Panc1 (cell line): ENCODE measurements at regions not wholly inside any gene's neighbourhood (a gene's known extent, or its start where the extent isn't known, plus 50 kb on each side); places are given as distances from the start of the nearest gene placed in this dataset.

Source experiments
- ATAC-seq: fragments of 200-7000 bp; cut with Tn5 transposase; 2 replicates; pipeline ENCODE4 v1.9.1; 2020; ENCODE audit warnings: mild to moderate bottlenecking, moderate library complexity
- BruUV-seq: library from RNA; stranded (reverse); fragments of 400-500 nt; replicated peaks from 2 replicates; lab custom pipeline; 2021; lab: Mats Ljungman, UMichigan
- CTCF ChIA-PET: fragments of 300-600 bp; sonication (Branson Sonifier 250); formaldehyde crosslinking; loops from one replicate; lab custom pipeline; 2022; ENCODE audit warnings: antibody characterized with exemption; lab: Charles Lee
- POLR2A ChIA-PET: fragments of 300-600 bp; sonication (Branson Sonifier 250); formaldehyde crosslinking; loops from one replicate; lab custom pipeline; 2022; ENCODE audit warnings: antibody characterized with exemption; lab: Charles Lee
- DNase-seq: peaks from one replicate; pipeline ENCODE4 v3.0.0-alpha.2; 2010; ENCODE audit warnings: low read depth, low spot score
- H3K27ac ChIP-seq: 2 replicates; pipeline ENCODE4 v1.5.1; 2011; ENCODE audit warnings: mild to moderate bottlenecking, low read length, inconsistent platforms
- H3K27me3 ChIP-seq: fragments of 200-500 bp; sonication (Bioruptor generic); 2 replicates; pipeline ENCODE4 v1.6.0; 2014; ENCODE audit warnings: low read length, inconsistent platforms; ENCODE audit not compliant: control insufficient read depth, insufficient read depth
- H3K36me3 ChIP-seq: fragments of 200-500 bp; sonication (Bioruptor generic); 2 replicates; pipeline ENCODE4 v1.5.1; 2014; ENCODE audit warnings: inconsistent platforms, mild to moderate bottlenecking, low read length, moderate library complexity; ENCODE audit not compliant: control insufficient read depth, insufficient read depth
- H3K4me1 ChIP-seq: 2 replicates; pipeline ENCODE4 v1.5.1; 2011; ENCODE audit warnings: inconsistent platforms, mild to moderate bottlenecking, low read length, moderate library complexity; ENCODE audit not compliant: control insufficient read depth, insufficient read depth
- H3K4me3 ChIP-seq, 2 experiments: 2 replicates each; pipeline ENCODE4 v1.5.1; 2011 to 2012; ENCODE audit warnings: low read depth in 2 of 2, low read length in 2 of 2, mild to moderate bottlenecking in 2 of 2, inconsistent platforms in 1 of 2, moderate library complexity in 1 of 2
- H3K9me3 ChIP-seq: fragments of 200-500 bp; sonication (Bioruptor generic); 2 replicates; pipeline ENCODE4 v1.5.1; 2014; ENCODE audit warnings: low read depth, mild to moderate bottlenecking, inconsistent platforms, low read length, moderate library complexity; ENCODE audit not compliant: control insufficient read depth, insufficient read depth
- POLR2AphosphoS5 ChIP-seq: IDR thresholded peaks from 2 replicates; pipeline ENCODE4 v1.6.1; 2012; ENCODE audit warnings: mild to moderate bottlenecking, low read depth, low read length, moderate library complexity
- REST ChIP-seq, 2 experiments: IDR thresholded peaks; 2 replicates each; pipeline ENCODE4 v1.6.1; 2011 to 2012; ENCODE audit warnings: low read depth in 2 of 2, control low read depth in 1 of 2, low read length in 1 of 2, mild to moderate bottlenecking in 1 of 2, moderate library complexity in 1 of 2; ENCODE audit not compliant: insufficient read depth in 1 of 2
- SIN3A ChIP-seq: IDR thresholded peaks from 2 replicates; pipeline ENCODE4 v1.6.1; 2012; ENCODE audit warnings: low read depth, mild to moderate bottlenecking, low read length, moderate library complexity, borderline replicate concordance; ENCODE audit not compliant: insufficient read depth
- TCF7L2 ChIP-seq: IDR thresholded peaks from 2 replicates; pipeline ENCODE4 v1.6.1; 2011; ENCODE audit warnings: mild to moderate bottlenecking, low read depth, low read length, inconsistent platforms
- in situ Hi-C: cut with HindIII; loops from 2 replicates; pipeline ENCODE4 v1.10.0; 2016; ENCODE audit warnings: low sequenced_read_pairs, low pct_unique_long_range_greater_than_20kb
- intact Hi-C: fragments of 100-400 bp; cut with micrococcal nuclease; formaldehyde crosslinking; loops from one replicate; pipeline ENCODE4 v1.10.0; 2022; ENCODE audit not compliant: unreplicated experiment
- TF ChIP-seq, protein P1 (sequence below): fragments of 450-650 bp; IDR thresholded peaks from 2 replicates; pipeline ENCODE4 v1.5.1; 2017; ENCODE audit warnings: mild to moderate bottlenecking

DNA sequence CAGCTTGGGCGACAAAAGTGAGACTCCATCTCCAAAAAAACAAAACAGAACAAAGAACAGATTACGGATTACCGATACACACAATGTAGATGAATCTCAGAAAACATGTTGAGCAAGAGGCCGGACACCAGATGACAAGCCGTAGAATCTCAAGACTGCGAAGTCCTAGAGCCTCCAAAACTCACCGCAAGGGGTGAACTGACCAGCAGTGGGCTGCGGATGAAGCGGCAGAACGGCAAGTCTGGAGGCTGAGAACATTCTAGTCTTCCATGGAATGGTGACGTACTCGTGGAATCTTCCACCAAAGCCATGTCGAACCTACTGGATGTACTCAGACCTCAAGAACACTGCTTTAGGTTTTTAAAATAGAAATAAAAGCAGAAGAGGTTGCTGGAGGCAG is 198.8 kb downstream of the NDUFA10 start:
- H3K27ac ChIP-seq = no peak overlapping the region
- H3K27me3 ChIP-seq = no peaks in the 10 kb centered on the region
- in situ Hi-C loops = no loop called here
- no peaks in the 10 kb centered on the region for H3K36me3 ChIP-seq
- intact Hi-C loops = no loop called here
- no peak overlapping the region for H3K4me3 ChIP-seq
- DNase-seq (no peak), ATAC-seq (no peak)
- POLR2A ChIA-PET = no interaction called here
- CTCF ChIA-PET = no interaction called here
- no peaks in the 10 kb centered on the region for H3K4me1 ChIP-seq
- TF ChIP-seq POLR2AphosphoS5 = no peak
- no peak for TF ChIP-seq TCF7L2
- TF ChIP-seq, protein P1, sequence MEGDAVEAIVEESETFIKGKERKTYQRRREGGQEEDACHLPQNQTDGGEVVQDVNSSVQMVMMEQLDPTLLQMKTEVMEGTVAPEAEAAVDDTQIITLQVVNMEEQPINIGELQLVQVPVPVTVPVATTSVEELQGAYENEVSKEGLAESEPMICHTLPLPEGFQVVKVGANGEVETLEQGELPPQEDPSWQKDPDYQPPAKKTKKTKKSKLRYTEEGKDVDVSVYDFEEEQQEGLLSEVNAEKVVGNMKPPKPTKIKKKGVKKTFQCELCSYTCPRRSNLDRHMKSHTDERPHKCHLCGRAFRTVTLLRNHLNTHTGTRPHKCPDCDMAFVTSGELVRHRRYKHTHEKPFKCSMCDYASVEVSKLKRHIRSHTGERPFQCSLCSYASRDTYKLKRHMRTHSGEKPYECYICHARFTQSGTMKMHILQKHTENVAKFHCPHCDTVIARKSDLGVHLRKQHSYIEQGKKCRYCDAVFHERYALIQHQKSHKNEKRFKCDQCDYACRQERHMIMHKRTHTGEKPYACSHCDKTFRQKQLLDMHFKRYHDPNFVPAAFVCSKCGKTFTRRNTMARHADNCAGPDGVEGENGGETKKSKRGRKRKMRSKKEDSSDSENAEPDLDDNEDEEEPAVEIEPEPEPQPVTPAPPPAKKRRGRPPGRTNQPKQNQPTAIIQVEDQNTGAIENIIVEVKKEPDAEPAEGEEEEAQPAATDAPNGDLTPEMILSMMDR = no peak
- TF ChIP-seq SIN3A = no peak
- no peak for TF ChIP-seq REST (IDR thresholded peaks at IDR 0.05; ENCODE audit: insufficient read depth in 1 of 2, low read depth in 2 of 2, low read length in 1 of 2)
- BruUV-seq = no TSS peak
- no peaks in the 10 kb centered on the region for H3K9me3 ChIP-seq

DNA sequence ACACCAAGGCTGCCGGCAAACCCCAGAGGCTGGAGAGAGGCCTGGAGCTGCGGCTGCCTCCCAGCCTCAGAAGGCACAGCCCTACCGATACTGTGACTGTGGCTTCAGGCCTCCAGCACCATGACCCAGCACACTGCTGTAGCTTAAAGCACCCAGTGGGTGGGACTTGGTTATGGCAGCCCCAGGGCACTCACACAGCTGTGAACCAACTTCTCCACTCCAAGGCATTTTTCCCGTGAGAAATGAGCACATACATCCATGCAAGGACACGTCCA is 199.5 kb downstream of the NDUFA10 start:
- intact Hi-C loops = no loop called here
- no TSS peak for BruUV-seq

More for the DNA sequence above, 199.5 kb downstream of the NDUFA10 start:
- in situ Hi-C loops = no loop called here
- H3K4me3 ChIP-seq = no peak overlapping the region
- no peak for DNase-seq
- no peaks in the 10 kb centered on the region for H3K36me3 ChIP-seq
- ChIA-PET POLR2A (no interaction called here), CTCF (no interaction called here)
- no peak overlapping the region for H3K27ac ChIP-seq
- ATAC-seq = no peak
- no peaks in the 10 kb centered on the region for H3K9me3 ChIP-seq
- H3K4me1 ChIP-seq = no peaks in the 10 kb centered on the region
- no peaks in the 10 kb centered on the region for H3K27me3 ChIP-seq
- TF ChIP-seq, protein P1 = no peak
- no peak for TF ChIP-seq POLR2AphosphoS5
- no peak for TF ChIP-seq TCF7L2
- no peak for TF ChIP-seq SIN3A
- no peak for TF ChIP-seq REST (IDR thresholded peaks at IDR 0.05; ENCODE audit: insufficient read depth in 1 of 2, low read depth in 2 of 2, low read length in 1 of 2)
